ENCODE measurements at regions not wholly inside any gene's neighbourhood (a gene's known extent, or its start where the extent isn't known, plus 50 kb on each side); places are given as distances from the start of the nearest gene placed in this dataset.

DNA sequence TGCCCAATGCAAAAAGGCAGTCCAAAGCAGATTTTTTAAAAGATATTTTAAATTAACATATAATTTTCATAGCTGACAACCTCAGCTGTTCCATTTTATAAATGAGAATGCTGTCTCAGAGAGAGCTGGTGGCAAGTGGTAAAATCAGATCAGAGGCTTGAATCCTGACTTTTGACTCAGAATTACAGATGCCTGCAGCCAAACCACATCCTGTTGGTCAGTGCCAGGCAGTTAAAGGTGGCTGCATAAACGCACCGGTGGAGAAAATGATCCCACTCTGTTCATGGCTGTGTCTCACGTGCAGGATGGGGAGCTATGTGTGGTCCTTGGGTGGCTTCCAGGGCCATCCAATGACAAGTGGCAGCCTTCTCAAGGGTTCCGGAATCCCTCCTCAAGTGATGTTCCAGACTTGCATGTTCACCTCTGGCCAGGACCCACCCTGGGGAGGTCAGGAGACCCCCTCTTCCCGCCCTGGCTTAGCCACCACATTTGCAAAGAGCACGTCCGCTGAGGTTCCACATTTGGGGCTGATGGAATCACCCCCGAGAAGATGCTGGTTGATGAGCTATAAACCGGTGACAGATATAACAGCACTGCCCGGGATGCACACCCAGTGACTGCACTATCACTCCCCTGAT is 155.5 kb downstream of the SHANK2 start (continued):
- TF ChIP-seq, protein P1, sequence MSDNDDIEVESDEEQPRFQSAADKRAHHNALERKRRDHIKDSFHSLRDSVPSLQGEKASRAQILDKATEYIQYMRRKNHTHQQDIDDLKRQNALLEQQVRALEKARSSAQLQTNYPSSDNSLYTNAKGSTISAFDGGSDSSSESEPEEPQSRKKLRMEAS (IDR thresholded peaks at IDR 0.05): no peak
- TF ChIP-seq TBP (IDR thresholded peaks at IDR 0.05; ENCODE audit: low read depth, low read length) (no peak), BACH1 (IDR thresholded peaks at IDR 0.05; ENCODE audit: low read length) (no peak), BCL11A (IDR thresholded peaks at IDR 0.05; ENCODE audit: low read depth in 2 of 2, low read length in 2 of 2) (no peak), TCF12 (IDR thresholded peaks at IDR 0.05; ENCODE audit: low read depth, low read length) (no peak)
- TF ChIP-seq, protein P2, sequence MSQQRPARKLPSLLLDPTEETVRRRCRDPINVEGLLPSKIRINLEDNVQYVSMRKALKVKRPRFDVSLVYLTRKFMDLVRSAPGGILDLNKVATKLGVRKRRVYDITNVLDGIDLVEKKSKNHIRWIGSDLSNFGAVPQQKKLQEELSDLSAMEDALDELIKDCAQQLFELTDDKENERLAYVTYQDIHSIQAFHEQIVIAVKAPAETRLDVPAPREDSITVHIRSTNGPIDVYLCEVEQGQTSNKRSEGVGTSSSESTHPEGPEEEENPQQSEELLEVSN (IDR thresholded peaks at IDR 0.05): no peak

Measured in H1 (cell line).